GM18867 (cell line): ENCODE measurements at regions not wholly inside any gene's neighbourhood (a gene's known extent, or its start where the extent isn't known, plus 50 kb on each side); places are given as distances from the start of the nearest gene placed in this dataset.

ENCODE experiments used
- ATAC-seq: cut with Tn5 transposase; IDR thresholded peaks from one replicate; pipeline ENCODE4 v1.9.1; 2021; ENCODE audit warnings: mild to moderate bottlenecking, moderate library complexity; ENCODE audit not compliant: unreplicated experiment

DNA sequence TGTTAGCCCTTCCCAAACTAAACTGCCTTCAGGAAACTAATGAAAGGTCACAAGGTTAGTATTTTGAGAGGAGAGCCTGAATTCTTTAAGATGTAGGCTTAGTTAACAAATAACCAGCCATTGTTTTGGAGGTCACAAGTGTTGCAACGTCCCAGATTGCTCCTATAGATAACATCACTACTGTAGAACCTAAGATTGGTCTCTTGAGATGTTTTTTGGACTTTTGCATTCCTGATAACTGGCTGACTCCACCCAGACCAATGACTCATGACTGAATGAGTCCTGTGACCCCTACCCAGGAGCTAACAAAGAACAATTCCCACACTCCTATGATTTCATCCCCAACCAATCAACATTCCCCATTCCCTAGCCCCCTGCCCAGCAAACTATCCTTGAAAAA, 178.8 kb downstream of the SCP2D1 start:
- no peak for ATAC-seq

DNA sequence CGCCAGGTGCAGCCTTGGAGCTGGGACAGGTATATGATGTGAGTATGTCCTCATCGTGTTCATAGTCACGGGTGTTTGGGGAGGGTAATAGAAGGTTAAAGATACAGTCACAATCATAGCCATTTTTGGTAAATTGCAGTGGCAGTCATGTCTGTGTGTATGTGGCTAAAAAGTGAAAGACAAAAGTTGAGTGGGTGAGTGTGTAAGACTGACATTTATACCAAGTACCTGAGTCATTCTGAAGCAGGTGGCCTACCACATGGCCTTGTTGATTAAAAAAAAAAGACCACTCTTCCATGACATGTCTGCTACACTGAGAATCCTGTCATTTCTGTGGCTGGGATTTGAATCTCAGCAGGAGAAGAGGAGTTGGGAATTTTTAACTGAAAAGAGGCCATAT, 181.9 kb downstream of the SCP2D1 start:
- ATAC-seq = no peak

GRCh38 chr20:18999086-18999485, 185.5 kb downstream of the SCP2D1 start:
- ATAC-seq = no peak

GRCh38 chr20:19000078-19000477, 186.5 kb downstream of the SCP2D1 start:
- ATAC-seq = no peak

GRCh38 chr20:19001177-19001576, 187.6 kb downstream of the SCP2D1 start:
- ATAC-seq = no peak

DNA sequence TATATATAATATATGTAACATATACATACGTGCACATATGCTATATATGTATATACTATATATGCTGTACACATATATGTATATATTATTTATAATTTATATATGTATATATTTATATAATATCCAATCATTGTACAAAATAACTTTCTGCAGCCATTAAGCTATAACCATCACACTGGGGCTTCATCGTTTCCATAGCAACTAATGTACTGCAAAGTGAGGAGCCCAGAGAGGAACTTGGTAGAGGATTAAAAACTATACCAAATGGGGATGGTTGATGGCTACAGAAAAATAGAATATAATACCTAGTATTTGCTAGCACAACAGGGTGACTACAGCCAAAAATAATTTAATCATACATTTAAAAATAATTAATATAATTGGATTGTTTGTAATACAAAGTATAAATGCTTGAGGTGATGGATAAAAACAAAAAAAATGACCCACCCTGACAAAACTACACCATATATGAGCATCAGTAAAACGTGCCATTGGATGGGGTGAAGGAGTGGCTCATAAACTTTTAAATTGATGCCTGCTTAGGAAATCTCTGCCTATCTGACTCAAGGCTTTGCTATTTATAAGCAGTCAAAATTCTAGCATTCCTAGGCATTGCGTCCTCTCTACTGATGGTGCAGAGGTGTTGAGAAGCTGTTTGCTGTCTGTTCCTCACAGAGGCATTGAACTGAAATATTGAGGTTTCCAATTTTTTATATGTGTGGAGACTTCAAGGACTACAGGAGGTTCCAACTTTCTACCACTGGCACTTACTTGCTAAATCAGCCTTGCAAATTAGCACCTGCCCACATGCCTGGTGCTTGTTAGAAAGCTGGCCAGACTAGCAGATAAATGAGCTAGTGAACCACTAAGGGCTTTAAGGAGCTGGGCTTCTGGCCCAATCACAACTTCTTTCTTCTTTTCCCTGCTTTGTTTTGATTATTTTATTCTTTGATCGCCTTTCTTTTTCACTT, 190.1 kb downstream of the SCP2D1 start:
- ATAC-seq = no peak

GRCh38 chr20:19004975-19005374, 191.4 kb downstream of the SCP2D1 start:
- ATAC-seq = no peak

GRCh38 chr20:19008497-19008896, 194.9 kb downstream of the SCP2D1 start:
- ATAC-seq = no peak

DNA sequence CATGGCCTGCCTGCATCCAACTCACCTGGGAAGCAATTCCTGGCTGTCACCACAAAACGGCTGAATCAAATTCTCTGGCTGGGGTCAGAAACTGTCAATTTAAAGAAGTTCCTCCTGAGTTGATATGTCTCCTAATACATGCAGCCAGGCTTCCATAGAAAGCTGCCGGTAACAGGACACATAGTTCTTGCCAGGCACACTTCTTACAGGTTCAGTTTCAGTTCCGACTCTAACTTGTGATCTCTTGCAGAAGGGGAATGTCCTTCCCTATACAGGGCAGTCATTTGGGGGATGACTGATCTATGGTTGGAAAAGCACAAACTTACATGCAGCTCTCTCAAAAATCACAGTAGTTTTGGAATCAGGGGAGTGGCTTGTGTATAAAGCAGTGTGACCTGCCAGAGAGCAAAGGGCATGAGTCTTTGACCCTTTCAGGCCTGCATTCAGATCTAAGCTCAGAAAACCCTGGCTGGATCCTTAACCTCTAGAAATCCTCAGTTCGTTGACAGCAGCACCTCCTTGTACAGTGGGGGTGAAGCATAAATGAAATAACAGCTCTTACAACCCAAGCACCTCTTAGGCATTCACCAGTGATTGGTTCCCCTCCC, 195.6 kb downstream of the SCP2D1 start:
- no peak for ATAC-seq

GRCh38 chr20:19012676-19013075, 199.1 kb downstream of the SCP2D1 start:
- no peak for ATAC-seq

DNA sequence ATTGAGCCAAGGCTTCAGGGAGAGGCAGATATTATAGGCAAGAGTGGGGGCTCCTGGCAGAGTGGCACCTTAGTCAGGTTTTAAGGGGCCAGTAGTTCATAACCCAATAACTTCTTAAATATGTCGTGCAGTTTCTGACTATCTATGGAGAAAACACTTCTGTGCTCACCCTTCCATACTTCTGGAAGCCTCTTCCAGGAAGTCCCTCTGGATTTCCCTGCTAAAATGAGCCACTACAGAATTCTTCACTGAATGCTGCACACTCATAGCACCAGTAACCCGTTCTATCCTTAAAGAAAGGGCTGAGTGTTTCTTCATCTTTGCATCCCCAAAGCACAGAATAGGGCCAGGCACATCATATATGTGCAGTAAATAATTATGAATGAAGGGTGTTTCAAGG, 198.5 kb upstream of the SLC24A3 start:
- no peak for ATAC-seq

DNA sequence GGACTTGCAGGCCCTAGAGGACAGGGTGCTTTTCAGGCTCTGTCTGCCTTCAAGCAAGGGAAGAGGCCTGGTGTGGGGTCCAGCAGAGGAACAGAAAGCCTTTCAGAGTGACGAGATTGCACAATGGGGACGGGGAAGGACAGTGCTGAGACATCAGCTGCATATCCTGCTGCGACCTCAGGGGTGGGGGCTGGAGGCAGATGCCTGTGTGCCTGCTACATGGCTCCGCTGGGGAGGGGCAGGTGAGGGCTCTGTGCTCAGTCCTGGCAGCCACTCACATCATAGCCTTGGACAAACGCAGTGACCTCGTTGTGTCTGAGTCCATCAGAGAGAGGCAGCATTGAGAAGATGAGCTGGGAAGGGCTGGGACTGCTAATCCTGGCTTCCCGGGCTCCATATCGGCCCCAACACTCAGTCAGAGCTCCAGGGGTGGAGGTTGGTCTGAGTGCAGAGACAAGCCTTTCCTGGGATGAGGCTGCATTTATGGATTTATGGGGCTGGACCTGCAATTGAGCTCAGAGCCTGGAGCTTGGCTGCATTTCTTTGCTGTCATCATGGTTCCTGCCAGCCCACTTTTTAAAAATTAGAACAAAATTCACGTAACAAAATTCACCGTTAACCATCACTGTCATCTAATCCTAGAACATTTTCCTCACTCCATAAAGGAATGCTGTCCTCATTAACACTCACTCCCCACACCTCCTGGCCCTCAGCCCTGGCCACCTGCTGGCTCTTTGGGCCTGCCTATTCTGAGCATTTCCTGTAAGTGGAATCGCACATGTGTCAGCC, 196.9 kb upstream of the SLC24A3 start:
- no peak for ATAC-seq

GRCh38 chr20:19016140-19016497, 196.3 kb upstream of the SLC24A3 start:
- ATAC-seq = no peak

GRCh38 chr20:19017104-19017690, 195.2 kb upstream of the SLC24A3 start:
- no peak for ATAC-seq

GRCh38 chr20:19018881-19019280, 193.6 kb upstream of the SLC24A3 start:
- ATAC-seq = no peak

GRCh38 chr20:19019734-19020364, 192.6 kb upstream of the SLC24A3 start:
- no peak for ATAC-seq

DNA sequence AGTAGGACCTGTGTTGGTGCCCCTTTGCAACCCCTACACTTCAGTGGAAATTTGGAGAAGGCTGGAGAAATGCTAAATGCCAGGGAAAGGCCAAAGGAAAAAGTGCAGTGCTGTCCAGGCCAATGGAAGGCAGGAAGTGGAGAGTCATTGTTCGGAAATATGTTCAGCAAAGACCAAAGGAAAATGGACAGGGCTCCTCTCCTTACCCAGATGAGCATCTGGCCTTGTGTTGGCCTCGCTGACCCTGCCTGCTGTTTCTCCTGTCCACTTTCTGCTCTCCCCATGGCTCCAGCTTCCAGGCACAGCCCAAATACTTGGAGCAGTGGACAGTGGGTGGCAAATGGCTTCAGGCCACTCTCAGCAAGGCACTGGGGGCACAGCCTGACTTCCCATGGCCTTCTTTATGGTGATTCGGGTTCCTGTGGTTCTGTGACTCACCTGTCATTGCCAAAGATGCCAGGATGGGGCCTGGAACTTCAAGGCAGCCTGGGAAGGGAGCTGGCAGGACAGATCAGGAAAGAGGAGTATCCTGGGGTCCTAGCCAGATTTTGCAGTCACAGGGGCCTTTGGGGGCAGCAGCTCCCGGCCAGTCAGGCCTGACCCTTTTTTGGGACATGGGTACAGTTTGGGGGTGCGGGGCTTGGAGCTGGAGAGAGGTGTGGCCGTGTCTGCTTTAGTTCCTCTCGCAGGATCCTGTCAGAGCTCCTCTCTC, 190.9 kb upstream of the SLC24A3 start:
- no peak for ATAC-seq

GRCh38 chr20:19022118-19022575, 190.3 kb upstream of the SLC24A3 start:
- no peak for ATAC-seq

DNA sequence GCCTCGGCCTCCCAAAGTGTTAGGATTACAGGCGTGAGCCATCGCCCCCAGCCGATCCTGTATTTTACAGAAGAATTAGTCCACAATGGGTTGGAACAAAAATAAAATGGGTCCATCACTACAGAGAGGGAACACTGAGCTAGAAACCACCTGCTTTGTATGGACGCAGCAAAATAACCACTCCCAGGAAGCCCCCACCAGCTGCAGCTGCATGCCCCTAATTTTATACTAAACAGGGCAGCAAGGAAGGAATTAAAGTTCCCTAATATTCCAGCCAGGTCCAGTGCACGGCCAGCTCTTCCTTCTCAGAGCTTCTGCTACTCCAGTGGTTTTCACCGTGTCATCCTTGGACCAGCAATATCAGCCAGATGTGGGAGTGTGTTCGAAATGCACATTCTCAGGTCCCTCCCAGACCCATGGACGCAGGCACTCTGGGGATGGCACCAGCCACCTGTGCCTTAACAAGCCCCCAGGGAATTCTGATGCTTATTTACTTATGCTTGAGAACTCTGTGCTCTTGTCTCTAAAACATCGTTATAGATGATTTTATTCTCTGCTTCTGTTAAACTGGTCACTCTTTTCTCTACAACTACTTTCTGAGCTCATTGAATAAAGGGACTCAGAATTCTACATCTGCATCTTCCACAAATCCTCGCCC, 189.5 kb upstream of the SLC24A3 start:
- no peak for ATAC-seq
